Testis (tissue), 2 donors: ENCODE measurements at regions not wholly inside any gene's neighbourhood (a gene's known extent, or its start where the extent isn't known, plus 50 kb on each side); places are given as distances from the start of the nearest gene placed in this dataset.

Experiments
- DNase-seq: peaks from one replicate; pipeline ENCODE4 v3.0.0-alpha.2; 2019
- H3K27ac ChIP-seq, 2 donors: fragments of 200-600 bp; sonication (generic); one replicate each; pipeline ENCODE4 v1.5.1; 2019
- H3K27me3 ChIP-seq: fragments of 200-600 bp; sonication (generic); one replicate; pipeline ENCODE4 v1.5.1; 2019
- H3K36me3 ChIP-seq: fragments of 200-600 bp; sonication (generic); one replicate; pipeline ENCODE4 v1.5.1; 2017; ENCODE audit warnings: low read depth; ENCODE audit errors: missing control alignments
- H3K4me1 ChIP-seq: fragments of 200-600 bp; sonication (generic); one replicate; pipeline ENCODE4 v1.5.1; 2019
- H3K4me3 ChIP-seq, 2 donors: fragments of 200-600 bp; sonication (generic); one replicate each; pipeline ENCODE4 v1.5.1; 2017 to 2019
- H3K9me3 ChIP-seq: fragments of 200-600 bp; sonication (generic); one replicate; pipeline ENCODE4 v1.5.1; 2017
- CTCF ChIP-seq, 3 experiments: fragments of 450-650 bp in 2 of 3; fragments of 200-600 bp in 1 of 3; sonication (generic) in 1 of 3; IDR thresholded peaks; one replicate each; pipeline ENCODE4 v1.5.1; 2016 to 2019; ENCODE audit warnings: antibody characterized with exemption in 3 of 3, mild to moderate bottlenecking in 2 of 3, moderate library complexity in 1 of 3
- POLR2A ChIP-seq: fragments of 450-650 bp; IDR thresholded peaks from one replicate; pipeline ENCODE4 v1.6.1; 2017; ENCODE audit warnings: antibody characterized with exemption, mild to moderate bottlenecking, moderate library complexity
- WGBS, 2 donors: methylation state at CpG; one replicate each; pipeline ENCODE4 v1.1.5; 2018; 5-methylcytosine and 5-hydroxymethylcytosine counted together
- intact Hi-C: fragments of 100-400 bp; cut with DNase I; formaldehyde crosslinking; loops from one replicate; pipeline ENCODE4 v1.15.1; 2023; ENCODE audit warnings: low total_unique reads

GRCh38 chr9:88596376-88596775 is 61.4 kb downstream of the NXNL2 start:
- intact Hi-C loops: loop anchor here (10.0 kb wide), 1 partner anchor 678 kb away; no protein-coding TSS in a partner anchor
- TF ChIP-seq POLR2A: no peak
- no peak for TF ChIP-seq CTCF (IDR thresholded peaks at IDR 0.05)
- Histone ChIP-seq H3K27ac (no peak overlapping the region), H3K4me1 (no peaks in the 10 kb centered on the region), H3K27me3 (no peaks in the 10 kb centered on the region), H3K9me3 (no peaks in the 10 kb centered on the region), H3K4me3 (no peak overlapping the region), H3K36me3 (no peaks in the 10 kb centered on the region)
- 76 to 80% methylated on average over 5 of the region's 5 CpGs for WGBS, 2 donors
- no peak for DNase-seq

GRCh38 chr9:88604836-88605511 is 70.0 kb downstream of the NXNL2 start:
- Histone ChIP-seq H3K9me3 (no peaks in the 10 kb centered on the region), H3K4me3 (no peak overlapping the region), H3K4me1 (peaks cover 5% of the 10 kb centered on the region), H3K27me3 (no peaks in the 10 kb centered on the region), H3K36me3 (no peaks in the 10 kb centered on the region), H3K27ac (no peak overlapping the region)
- no peak for DNase-seq
- WGBS, 2 donors: 36 to 43% methylated on average over 3 of the region's 3 CpGs
- TF ChIP-seq CTCF (IDR thresholded peaks at IDR 0.05) (no peak), POLR2A (no peak)
- intact Hi-C loops: no loop called here

- WGBS, 2 donors: 41 to 52% methylated on average over 8 of the region's 8 CpGs
- DNase-seq: no peak
- H3K4me3 ChIP-seq: no peak overlapping the region
- H3K27ac ChIP-seq: no peak overlapping the region
- no peaks in the 10 kb centered on the region for H3K9me3 ChIP-seq
- intact Hi-C loops: no loop called here
- H3K4me1 ChIP-seq: peaks cover 5% of the 10 kb centered on the region
- H3K27me3 ChIP-seq: no peaks in the 10 kb centered on the region
- H3K36me3 ChIP-seq: no peaks in the 10 kb centered on the region
- TF ChIP-seq POLR2A (no peak), CTCF (IDR thresholded peaks at IDR 0.05) (no peak)
These were observed 70.8 kb downstream of the NXNL2 start for GRCh38 chr9:88605512-88606362.

- Histone ChIP-seq H3K27me3 (no peaks in the 10 kb centered on the region), H3K4me3 (no peak overlapping the region), H3K27ac (no peak overlapping the region), H3K9me3 (no peaks in the 10 kb centered on the region), H3K4me1 (no peaks in the 10 kb centered on the region), H3K36me3 (no peaks in the 10 kb centered on the region)
- no peak for DNase-seq
- 92 to 97% methylated on average over 3 of the region's 3 CpGs for WGBS, 2 donors
- intact Hi-C loops: no loop called here
- no peak for TF ChIP-seq CTCF (IDR thresholded peaks at IDR 0.05)
These were observed 79.4 kb downstream of the NXNL2 start for GRCh38 chr9:88614359-88614758.
